GM23248 (cell line): ENCODE measurements at regions not wholly inside any gene's neighbourhood (a gene's known extent, or its start where the extent isn't known, plus 50 kb on each side); places are given as distances from the start of the nearest gene placed in this dataset.

Experiments
- EZH2 ChIP-seq: fragments of 200-600 bp; sonication (generic); IDR thresholded peaks from 2 replicates; pipeline ENCODE4 v1.6.1; 2018; ENCODE audit warnings: antibody characterized with exemption, mild to moderate bottlenecking; ENCODE audit not compliant: insufficient read depth, poor library complexity, severe bottlenecking
- EZH2phosphoT487 ChIP-seq: fragments of 200-600 bp; sonication (generic); IDR thresholded peaks from 2 replicates; pipeline ENCODE4 v1.6.1; 2018; ENCODE audit warnings: antibody characterized with exemption, moderate library complexity, mild to moderate bottlenecking, low read depth; ENCODE audit not compliant: insufficient read depth

- TF ChIP-seq EZH2 (no peak), EZH2phosphoT487 (no peak)
Observed at GRCh38 chr5:106814961-106815360, 855.8 kb downstream of the EFNA5 start.
